ENCODE measurements at regions not wholly inside any gene's neighbourhood (a gene's known extent, or its start where the extent isn't known, plus 50 kb on each side); places are given as distances from the start of the nearest gene placed in this dataset.

DNA sequence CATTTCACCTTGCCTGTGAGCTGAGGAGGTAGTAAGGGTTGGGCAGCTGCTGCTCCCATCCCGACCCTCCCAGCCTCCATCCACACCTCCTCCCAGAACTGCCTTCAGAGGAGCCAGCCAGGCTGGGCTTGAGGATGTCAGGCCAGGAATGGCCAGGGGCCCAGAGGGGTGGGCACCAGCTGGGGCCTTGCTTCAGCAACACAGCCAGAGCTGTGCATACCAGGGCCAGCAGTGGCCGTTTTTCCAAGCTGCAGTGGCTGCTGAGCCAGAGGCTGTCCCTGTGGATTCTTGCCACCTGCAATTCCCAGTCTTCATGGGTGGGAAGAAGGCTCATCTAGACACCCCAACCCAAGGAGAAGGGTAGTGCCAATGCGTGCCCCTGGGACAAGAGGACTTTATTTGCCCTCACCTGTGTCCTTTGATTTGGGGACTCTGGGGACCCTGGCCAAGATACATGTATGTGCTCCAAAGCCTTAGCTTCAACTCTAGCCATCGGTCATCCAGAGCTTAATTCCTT lies 153.4 kb upstream of the SDK2 start:
- TF ChIP-seq, protein P1, sequence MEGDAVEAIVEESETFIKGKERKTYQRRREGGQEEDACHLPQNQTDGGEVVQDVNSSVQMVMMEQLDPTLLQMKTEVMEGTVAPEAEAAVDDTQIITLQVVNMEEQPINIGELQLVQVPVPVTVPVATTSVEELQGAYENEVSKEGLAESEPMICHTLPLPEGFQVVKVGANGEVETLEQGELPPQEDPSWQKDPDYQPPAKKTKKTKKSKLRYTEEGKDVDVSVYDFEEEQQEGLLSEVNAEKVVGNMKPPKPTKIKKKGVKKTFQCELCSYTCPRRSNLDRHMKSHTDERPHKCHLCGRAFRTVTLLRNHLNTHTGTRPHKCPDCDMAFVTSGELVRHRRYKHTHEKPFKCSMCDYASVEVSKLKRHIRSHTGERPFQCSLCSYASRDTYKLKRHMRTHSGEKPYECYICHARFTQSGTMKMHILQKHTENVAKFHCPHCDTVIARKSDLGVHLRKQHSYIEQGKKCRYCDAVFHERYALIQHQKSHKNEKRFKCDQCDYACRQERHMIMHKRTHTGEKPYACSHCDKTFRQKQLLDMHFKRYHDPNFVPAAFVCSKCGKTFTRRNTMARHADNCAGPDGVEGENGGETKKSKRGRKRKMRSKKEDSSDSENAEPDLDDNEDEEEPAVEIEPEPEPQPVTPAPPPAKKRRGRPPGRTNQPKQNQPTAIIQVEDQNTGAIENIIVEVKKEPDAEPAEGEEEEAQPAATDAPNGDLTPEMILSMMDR (IDR thresholded peaks at IDR 0.05; ENCODE audit: low read length) = no peak
- no peak for TF ChIP-seq EZH2 (IDR thresholded peaks at IDR 0.05; ENCODE audit: borderline replicate concordance, low read length)

Data from OCI-LY1 (cell line).